GM18505 (cell line): ENCODE measurements at regions not wholly inside any gene's neighbourhood (a gene's known extent, or its start where the extent isn't known, plus 50 kb on each side); places are given as distances from the start of the nearest gene placed in this dataset.
"Not testable (repeated sequence)": the region's sequence is repeated elsewhere in the genome, so short reads cannot be mapped to it uniquely, and the experiment has no call there.

ENCODE experiments used
- ATAC-seq: cut with Tn5 transposase; IDR thresholded peaks from one replicate; pipeline ENCODE4 v1.9.1; 2021; ENCODE audit not compliant: unreplicated experiment
- POLR2A ChIP-seq: IDR thresholded peaks from 4 replicates; pipeline ENCODE4 v1.6.1; 2011; ENCODE audit warnings: borderline replicate concordance; ENCODE audit not compliant: insufficient read depth, insufficient read length; ENCODE audit errors: extremely low read depth

DNA sequence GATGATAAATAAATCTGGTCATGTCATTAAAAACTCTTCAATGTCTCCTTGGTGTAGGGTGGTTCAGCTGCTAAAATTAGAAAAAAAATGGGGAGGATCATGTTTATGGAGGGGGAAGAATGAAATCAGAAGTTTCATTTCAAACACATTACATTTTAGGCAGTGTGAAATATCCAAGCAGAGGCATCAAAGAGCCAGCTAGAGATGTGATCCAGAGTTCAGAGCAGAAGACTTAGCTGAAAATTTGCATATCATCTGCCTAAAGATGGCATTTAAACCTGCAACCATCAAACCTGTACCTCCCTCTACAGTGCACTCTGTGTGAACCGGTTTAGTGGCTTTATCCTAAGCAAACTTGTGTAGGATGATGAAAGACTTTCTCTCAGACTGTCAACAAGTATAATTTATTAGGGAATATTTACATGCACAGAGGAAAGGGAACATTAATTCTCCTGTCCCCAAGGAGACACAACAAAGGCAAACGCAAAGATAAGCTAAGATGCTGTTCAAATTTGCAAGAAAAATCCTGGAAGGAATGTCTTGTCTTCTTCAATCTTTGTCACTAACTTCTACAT, 84.8 kb upstream of the PLEKHG1 start:
- no peak for ATAC-seq
- no peak for TF ChIP-seq POLR2A

DNA sequence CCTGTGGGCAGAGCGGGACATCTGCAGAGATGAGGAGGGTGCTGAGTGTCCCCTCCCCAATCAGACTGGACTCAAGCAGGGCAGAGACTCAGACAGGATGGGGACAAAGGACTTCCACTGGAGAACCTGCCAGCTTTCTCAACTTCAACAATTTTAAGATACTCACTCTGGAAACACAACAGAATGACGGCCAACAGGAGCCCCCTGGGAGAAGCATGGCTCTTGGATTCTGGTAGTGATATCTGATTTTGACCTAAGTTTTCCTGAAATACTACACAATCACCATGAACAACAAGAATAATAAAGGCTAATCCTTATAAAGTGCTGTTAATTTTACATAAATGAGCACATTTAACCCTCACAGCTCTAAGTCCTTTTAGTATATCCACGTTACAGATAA, 83.5 kb upstream of the PLEKHG1 start:
- ATAC-seq, result no peak
- TF ChIP-seq POLR2A, result no peak

DNA sequence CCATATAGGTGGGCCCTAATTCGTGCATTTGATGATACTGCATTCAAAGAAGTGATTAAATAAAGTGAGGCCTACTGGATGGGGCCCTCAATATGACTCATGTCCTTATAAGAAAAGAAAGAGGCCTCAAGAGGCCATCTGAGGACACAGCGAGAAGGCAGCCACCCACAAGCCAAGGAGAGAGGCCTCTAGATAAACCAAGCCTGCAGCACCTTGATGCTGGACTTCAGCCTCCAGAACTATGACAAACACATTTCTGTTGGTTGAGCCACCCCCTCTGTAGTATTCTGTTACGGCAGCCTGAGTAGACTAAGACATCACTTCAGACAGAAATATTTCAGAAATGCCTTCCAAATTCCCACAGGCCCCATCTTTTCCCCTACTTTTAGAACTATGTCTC, 82.5 kb upstream of the PLEKHG1 start:
- no peak for TF ChIP-seq POLR2A
- no peak for ATAC-seq

DNA sequence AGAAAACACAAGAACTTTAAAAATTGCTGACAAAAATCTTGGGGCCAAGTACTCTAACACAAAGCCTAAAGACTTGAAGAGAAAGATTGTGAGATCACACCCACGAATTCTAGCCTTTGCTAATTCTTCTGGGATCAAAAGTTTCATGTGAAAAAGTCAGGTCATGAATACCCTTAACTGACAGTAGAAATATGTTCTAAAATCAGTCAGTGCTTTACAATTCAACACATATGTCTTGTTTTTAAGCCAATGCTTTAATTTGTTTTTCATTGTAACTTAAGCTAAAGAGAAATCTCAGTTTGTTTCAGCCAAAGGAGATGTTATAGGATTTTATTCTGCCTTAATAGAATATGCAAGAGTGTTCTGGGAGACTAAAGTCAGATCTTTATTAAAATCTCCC, 78.2 kb upstream of the PLEKHG1 start:
- TF ChIP-seq POLR2A, result no peak
- no peak for ATAC-seq

DNA sequence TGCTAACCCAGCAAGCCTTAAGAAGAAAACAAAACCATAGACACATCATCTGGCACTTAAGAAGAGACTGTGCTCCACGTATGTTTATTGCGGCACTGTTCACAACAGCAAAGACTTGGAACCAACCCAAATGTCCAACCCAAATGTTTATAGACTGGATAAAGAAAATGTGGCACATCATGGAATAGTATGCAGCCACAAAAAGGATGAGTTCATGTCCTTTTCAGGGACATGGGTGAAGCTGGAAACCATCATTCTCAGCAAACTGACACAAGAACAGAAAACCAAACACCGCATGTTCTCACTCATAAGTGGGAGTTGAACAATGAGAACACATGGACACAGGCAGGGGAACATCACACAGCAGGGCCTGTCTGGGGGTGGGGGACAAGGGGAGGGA, 76.5 kb upstream of the PLEKHG1 start:
- not testable (repeated sequence) for ATAC-seq

DNA sequence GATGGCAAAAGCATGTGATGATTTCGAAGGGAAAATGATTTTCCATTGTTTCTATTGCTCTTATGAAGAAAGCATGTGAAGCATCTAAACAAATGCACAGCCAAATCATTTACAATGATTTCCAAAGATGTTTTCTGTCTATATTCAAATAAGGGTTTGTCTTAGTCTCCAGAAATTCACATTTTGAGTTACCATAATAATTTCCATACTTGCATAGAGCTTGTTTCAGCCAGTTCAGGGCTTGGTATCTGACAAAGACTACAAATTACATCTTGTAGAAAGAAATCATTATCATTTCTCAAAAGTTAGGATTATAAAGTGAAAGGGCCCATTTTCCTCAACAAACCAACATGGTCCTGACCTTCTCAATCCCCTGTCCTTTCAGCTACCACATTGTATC, 74.4 kb upstream of the PLEKHG1 start:
- TF ChIP-seq POLR2A, result no peak
- ATAC-seq, result no peak

DNA sequence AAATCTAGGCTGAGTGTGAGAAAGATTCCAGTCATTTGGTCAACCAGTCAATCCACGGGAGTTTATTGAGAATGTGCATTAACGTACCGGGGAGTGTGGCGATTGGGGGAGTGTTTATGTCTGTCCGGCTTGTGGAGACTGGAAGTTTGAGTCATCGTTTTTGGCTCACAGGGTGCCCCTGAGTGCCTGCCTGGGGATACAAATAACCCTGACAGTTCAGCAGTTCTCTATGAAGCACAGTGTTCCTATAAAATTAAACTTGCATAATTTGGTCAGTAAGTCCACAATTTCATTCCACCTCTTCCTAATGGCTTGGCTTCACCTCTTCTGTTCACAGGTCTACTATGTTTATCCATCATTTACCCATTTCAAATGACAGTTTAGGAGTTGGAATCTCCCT, 72.6 kb upstream of the PLEKHG1 start:
- no peak for ATAC-seq
- TF ChIP-seq POLR2A, result no peak

DNA sequence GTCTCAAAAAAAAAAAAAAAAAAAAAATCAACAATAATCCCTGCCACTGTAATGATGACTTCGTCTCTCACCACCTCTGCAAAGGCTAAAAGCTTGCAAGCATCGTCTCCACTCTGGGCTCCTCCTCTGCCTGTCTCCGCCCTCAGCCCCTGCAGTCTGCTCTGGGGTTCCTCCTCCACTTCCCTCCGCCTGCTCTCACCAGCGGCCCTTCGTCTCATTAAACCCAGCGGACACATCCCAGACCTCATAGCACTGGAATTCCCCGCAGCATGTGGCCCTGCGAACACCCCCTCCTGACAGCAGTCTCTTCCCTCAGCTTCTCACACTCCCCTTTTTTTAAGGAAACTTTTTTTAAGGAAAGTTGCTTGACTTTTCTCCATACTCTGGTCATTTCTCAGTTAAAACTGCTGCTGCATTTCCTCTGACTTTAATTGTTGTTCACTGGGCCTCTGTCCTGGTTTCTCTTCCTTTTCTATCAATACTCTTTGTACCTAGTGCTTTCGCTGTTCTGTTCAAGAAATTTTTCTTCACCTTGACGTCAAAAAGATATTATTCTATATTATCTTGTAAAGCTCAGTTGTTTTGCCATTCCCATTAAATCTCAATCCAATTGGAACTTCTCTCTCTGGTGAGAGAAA, 70.9 kb upstream of the PLEKHG1 start:
- no peak for TF ChIP-seq POLR2A
- ATAC-seq, result no peak

DNA sequence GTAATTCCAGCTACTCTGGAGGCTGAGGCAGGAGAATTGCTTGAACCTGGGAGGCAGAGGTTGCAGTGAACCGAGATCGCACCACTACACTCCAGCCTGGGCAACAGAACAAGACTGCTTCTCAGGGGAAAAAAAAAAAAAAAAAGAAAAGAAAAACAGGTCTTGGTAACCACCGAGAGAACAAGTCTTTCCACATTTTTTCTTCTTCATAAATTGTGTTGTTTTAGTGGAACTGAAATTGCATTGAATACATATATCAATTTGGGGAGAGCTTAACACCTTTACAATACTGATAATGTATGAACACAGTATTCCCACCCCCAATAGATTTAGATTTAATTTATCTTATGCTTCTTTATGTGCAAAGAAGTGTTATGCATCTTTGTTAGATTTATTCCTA, 70.0 kb upstream of the PLEKHG1 start:
- no peak for ATAC-seq
- no peak for TF ChIP-seq POLR2A

DNA sequence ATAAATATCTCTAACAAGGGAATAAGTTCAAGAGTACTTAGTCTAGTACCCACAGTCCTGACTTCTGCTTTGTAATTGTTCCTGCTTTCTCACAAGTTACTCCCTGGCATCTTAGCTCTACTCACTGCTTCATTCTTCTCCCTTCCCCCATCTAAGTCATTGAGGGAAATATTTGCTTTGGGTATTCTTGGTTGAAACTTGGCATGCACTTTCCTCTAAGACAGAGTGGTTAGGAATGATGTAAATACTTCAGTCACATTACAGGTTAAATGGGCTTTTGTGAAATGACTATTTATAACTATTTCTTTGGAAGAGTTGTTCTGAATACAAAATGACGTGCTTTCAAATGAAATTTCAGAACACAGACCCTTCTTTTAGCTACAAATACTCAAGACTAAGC, 67.7 kb upstream of the PLEKHG1 start:
- ATAC-seq, result no peak
- TF ChIP-seq POLR2A, result no peak

DNA sequence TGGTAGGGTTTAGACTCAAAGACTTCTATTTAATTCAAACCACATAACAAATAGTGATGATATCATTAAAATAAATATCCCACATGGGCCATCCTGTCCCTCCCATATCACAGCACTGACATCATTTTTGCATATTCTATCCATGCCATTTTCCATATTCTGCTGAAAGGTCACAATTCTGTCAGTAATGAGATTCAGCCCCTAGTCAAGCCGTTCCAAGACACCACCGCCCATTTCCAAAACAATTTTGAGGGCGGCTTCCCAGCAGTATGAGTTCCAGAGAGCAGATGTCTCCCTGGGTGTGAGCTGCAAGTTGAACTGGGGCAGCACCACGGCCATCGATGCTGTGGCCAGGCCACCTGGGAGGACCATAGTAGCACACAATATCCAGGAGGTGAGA, 65.1 kb upstream of the PLEKHG1 start:
- TF ChIP-seq POLR2A, result no peak
- ATAC-seq, result no peak

DNA sequence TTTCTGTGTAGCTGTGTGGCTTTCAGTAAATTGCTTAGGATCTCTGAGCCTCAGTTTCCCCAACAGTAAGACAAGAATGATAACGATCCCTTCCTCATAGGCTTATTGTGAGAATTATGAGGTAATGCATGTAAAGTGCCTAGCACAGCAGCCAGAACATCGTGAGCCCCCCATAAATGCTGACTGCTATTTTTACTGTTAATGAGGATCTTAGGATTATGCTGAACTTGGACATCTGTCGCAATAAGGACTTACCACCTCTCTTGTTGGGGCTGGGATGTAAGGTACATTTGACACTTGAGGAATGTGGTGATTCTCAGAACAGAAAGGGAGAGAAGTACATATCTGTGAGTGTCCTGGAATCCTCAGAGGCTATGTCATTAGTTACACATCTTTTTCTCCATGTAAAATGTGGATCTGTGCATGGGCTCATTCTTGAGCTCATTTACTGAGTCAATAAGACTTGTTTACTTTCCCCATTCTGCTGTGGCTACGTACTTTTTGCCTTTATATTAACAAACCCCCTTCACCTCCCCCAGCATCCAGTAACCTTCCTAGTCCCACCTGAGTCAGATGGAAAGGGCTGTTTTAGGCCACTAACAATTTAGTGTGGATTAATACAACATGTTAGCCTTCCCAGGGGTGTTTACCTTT, 64.4 kb upstream of the PLEKHG1 start:
- no peak for ATAC-seq
- TF ChIP-seq POLR2A, result no peak

DNA sequence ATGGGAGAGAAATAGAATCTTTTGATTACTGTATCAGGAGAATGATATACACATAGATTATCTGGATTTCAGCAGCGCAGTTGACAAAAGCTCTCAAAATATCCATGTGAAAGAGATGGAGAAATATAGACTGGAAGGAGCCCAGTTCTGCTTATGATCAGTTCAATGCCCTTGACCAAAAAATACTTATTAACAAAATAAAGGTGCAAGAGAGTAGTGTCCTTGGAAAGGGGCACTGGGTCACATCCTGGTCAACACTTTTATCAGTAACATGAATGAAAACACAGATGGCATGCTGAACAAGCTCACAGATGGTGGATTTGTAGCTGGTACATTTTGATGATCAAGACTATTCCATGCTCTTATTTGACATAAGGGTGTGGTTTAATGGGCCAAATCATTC, 63.9 kb upstream of the PLEKHG1 start:
- no peak for ATAC-seq
- TF ChIP-seq POLR2A, result no peak

DNA sequence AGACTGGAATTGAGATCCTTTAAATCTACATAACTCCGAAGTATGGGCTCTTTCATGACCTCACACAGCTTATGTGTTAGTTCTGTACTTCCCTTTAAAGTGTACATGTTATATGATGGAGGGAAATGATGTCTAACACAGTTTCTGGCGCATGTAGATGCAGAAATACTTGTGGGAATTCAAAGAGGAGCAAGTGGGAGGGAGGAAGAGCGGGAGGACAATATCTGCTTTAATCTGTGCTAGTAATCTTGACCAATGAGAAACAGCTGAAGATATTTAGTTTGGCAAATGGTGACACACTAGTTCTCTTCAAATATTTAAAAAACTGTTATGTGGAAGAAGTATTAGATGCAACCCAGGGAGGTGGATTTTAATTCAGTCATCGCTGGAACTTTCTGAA, 62.9 kb upstream of the PLEKHG1 start:
- TF ChIP-seq POLR2A, result no peak
- no peak for ATAC-seq
